Lung microvascular endothelial cell (primary cell): ENCODE measurements at regions not wholly inside any gene's neighbourhood (a gene's known extent, or its start where the extent isn't known, plus 50 kb on each side); places are given as distances from the start of the nearest gene placed in this dataset.
"Not testable (repeated sequence)": the region's sequence is repeated elsewhere in the genome, so short reads cannot be mapped to it uniquely, and the experiment has no call there.

Experiments used
- DNase-seq, 2 donors: peaks; one replicate each; pipeline versions ENCODE4 v3.0.0 to v3.0.0-alpha.2; 2010; ENCODE audit warnings: low read depth in 2 of 2

- DNase-seq = peak; percentile 86 to 97
Observed at GRCh38 chr1:172917972-172918371, 132.8 kb downstream of the TNFSF18 start.

- no peak for DNase-seq
Observed at GRCh38 chr1:172918478-172918877, 132.3 kb downstream of the TNFSF18 start.

- no peak for DNase-seq
Observed at GRCh38 chr1:172926070-172926469, 124.7 kb downstream of the TNFSF18 start.

GRCh38 chr1:172928412-172928811 is 122.3 kb downstream of the TNFSF18 start:
- peak in 1 of 2 donors; percentile 82 for DNase-seq

- no peak for DNase-seq
Observed at GRCh38 chr1:172929006-172929405, 121.7 kb downstream of the TNFSF18 start.

- no peak for DNase-seq
Observed at GRCh38 chr1:172930142-172930541, 120.6 kb downstream of the TNFSF18 start.

GRCh38 chr1:172931340-172931739 is 119.4 kb downstream of the TNFSF18 start:
- no peak for DNase-seq

GRCh38 chr1:172931761-172932160 is 119.0 kb downstream of the TNFSF18 start:
- DNase-seq = peak in 1 of 2 donors; percentile 63

- no peak for DNase-seq
Observed at GRCh38 chr1:172932981-172933380, 117.8 kb downstream of the TNFSF18 start.

GRCh38 chr1:172934417-172934762 is 116.4 kb downstream of the TNFSF18 start:
- DNase-seq = no peak

- DNase-seq = peak; percentile 65 to 84
Observed at GRCh38 chr1:172935062-172935592, 115.6 kb downstream of the TNFSF18 start.

- DNase-seq = peak in 1 of 2 donors; percentile 74
Observed at GRCh38 chr1:172936088-172936645, 114.6 kb downstream of the TNFSF18 start.

GRCh38 chr1:172938681-172939080 is 112.1 kb downstream of the TNFSF18 start:
- DNase-seq = no peak

- DNase-seq = no peak
Observed at GRCh38 chr1:172939475-172939874, 111.3 kb downstream of the TNFSF18 start.

- peak in 1 of 2 donors; percentile 54 for DNase-seq
Observed at GRCh38 chr1:172940174-172940855, 110.4 kb downstream of the TNFSF18 start.

- no peak for DNase-seq
Observed at GRCh38 chr1:172941471-172941870, 109.3 kb downstream of the TNFSF18 start.

- no peak for DNase-seq
Observed at GRCh38 chr1:172941945-172942344, 108.8 kb downstream of the TNFSF18 start.

- DNase-seq = not testable (repeated sequence)
Observed at GRCh38 chr1:172943138-172943537, 107.6 kb downstream of the TNFSF18 start.

- no peak for DNase-seq
Observed at GRCh38 chr1:172944931-172945330, 105.8 kb downstream of the TNFSF18 start.

- peak; percentile 85 to 97 for DNase-seq
Observed at GRCh38 chr1:172946814-172947507, 103.8 kb downstream of the TNFSF18 start.

- DNase-seq = peak; percentile 61 to 94
Observed at GRCh38 chr1:172948457-172948856, 102.3 kb downstream of the TNFSF18 start.

- peak; percentile 66 to 80 for DNase-seq
Observed at GRCh38 chr1:172949096-172949495, 101.6 kb downstream of the TNFSF18 start.

GRCh38 chr1:172950528-172950927 is 100.2 kb downstream of the TNFSF18 start:
- no peak for DNase-seq
